Skeletal muscle satellite cell (primary cell): ENCODE measurements at regions not wholly inside any gene's neighbourhood (a gene's known extent, or its start where the extent isn't known, plus 50 kb on each side); places are given as distances from the start of the nearest gene placed in this dataset.

Experiments
- H3K27me3 ChIP-seq: 2 replicates; pipeline ENCODE4 v1.7.0; 2013; ENCODE audit warnings: low read length; ENCODE audit not compliant: control insufficient read depth, insufficient read depth
- H3K36me3 ChIP-seq: 2 replicates; pipeline ENCODE4 v1.7.0; 2013; ENCODE audit warnings: mild to moderate bottlenecking, control low read depth, low read length; ENCODE audit not compliant: insufficient read depth
- H3K4me1 ChIP-seq: 2 replicates; pipeline ENCODE4 v1.7.0; 2013; ENCODE audit warnings: low read length; ENCODE audit not compliant: control insufficient read depth, insufficient read depth
- H3K4me2 ChIP-seq: 2 replicates; pipeline ENCODE4 v1.7.0; 2013; ENCODE audit warnings: mild to moderate bottlenecking, low read length
- H3K4me3 ChIP-seq: 2 replicates; pipeline ENCODE4 v1.7.0; 2013; ENCODE audit warnings: low read length
- H3K9ac ChIP-seq: 2 replicates; pipeline ENCODE4 v1.7.0; 2013; ENCODE audit warnings: mild to moderate bottlenecking, low read depth, low read length, moderate library complexity
- H3K9me3 ChIP-seq: replicated peaks from 2 replicates; pipeline ENCODE4 v1.7.0; 2013; ENCODE audit warnings: mild to moderate bottlenecking, control low read depth, low read length

- Histone ChIP-seq H3K4me2 (no peak overlapping the region), H3K27me3 (peaks cover 10% of the 10 kb centered on the region), H3K9me3 (no peaks in the 10 kb centered on the region), H3K9ac (no peak overlapping the region), H3K4me1 (no peaks in the 10 kb centered on the region), H3K36me3 (no peaks in the 10 kb centered on the region), H3K4me3 (no peak overlapping the region)
Measured at GRCh38 chr10:29830531-29831512, 196.1 kb upstream of the SVIL start.

- Histone ChIP-seq H3K4me3 (no peak overlapping the region), H3K4me1 (no peaks in the 10 kb centered on the region), H3K36me3 (no peaks in the 10 kb centered on the region), H3K27me3 (peaks cover 6% of the 10 kb centered on the region), H3K4me2 (no peak overlapping the region), H3K9ac (no peak overlapping the region), H3K9me3 (no peaks in the 10 kb centered on the region)
Measured at GRCh38 chr10:29829776-29830175, 195.0 kb upstream of the SVIL start.

GRCh38 chr10:29828956-29829355, 194.2 kb upstream of the SVIL start:
- no peaks in the 10 kb centered on the region for H3K9me3 ChIP-seq
- H3K36me3 ChIP-seq = no peaks in the 10 kb centered on the region
- no peak overlapping the region for H3K4me2 ChIP-seq
- H3K9ac ChIP-seq = no peak overlapping the region
- peaks cover 3% of the 10 kb centered on the region for H3K27me3 ChIP-seq
- H3K4me3 ChIP-seq = no peak overlapping the region
- H3K4me1 ChIP-seq = no peaks in the 10 kb centered on the region

GRCh38 chr10:29828440-29828894, 193.7 kb upstream of the SVIL start:
- H3K4me3 ChIP-seq = no peak overlapping the region
- H3K9me3 ChIP-seq = no peaks in the 10 kb centered on the region
- H3K4me2 ChIP-seq = no peak overlapping the region
- no peaks in the 10 kb centered on the region for H3K36me3 ChIP-seq
- H3K9ac ChIP-seq = no peak overlapping the region
- H3K4me1 ChIP-seq = no peaks in the 10 kb centered on the region
- no peaks in the 10 kb centered on the region for H3K27me3 ChIP-seq

- Histone ChIP-seq H3K4me3 (no peak overlapping the region), H3K9me3 (no peaks in the 10 kb centered on the region), H3K27me3 (no peaks in the 10 kb centered on the region), H3K9ac (no peak overlapping the region), H3K4me1 (no peaks in the 10 kb centered on the region), H3K36me3 (no peaks in the 10 kb centered on the region), H3K4me2 (no peak overlapping the region)
Measured at GRCh38 chr10:29827512-29827911, 192.7 kb upstream of the SVIL start.

- Histone ChIP-seq H3K36me3 (no peaks in the 10 kb centered on the region), H3K4me1 (no peaks in the 10 kb centered on the region), H3K27me3 (no peaks in the 10 kb centered on the region), H3K9me3 (no peaks in the 10 kb centered on the region), H3K4me2 (no peak overlapping the region), H3K4me3 (no peak overlapping the region), H3K9ac (no peak overlapping the region)
Measured at GRCh38 chr10:29826801-29827450, 192.2 kb upstream of the SVIL start.

GRCh38 chr10:29826221-29826620, 191.4 kb upstream of the SVIL start:
- Histone ChIP-seq H3K4me1 (peaks cover under 1% of the 10 kb centered on the region), H3K9ac (no peak overlapping the region), H3K27me3 (peaks cover 2% of the 10 kb centered on the region), H3K4me2 (no peak overlapping the region), H3K36me3 (no peaks in the 10 kb centered on the region), H3K4me3 (no peak overlapping the region), H3K9me3 (no peaks in the 10 kb centered on the region)

- Histone ChIP-seq H3K9me3 (no peaks in the 10 kb centered on the region), H3K4me2 (no peak overlapping the region), H3K4me1 (peaks cover 7% of the 10 kb centered on the region), H3K4me3 (no peak overlapping the region), H3K36me3 (no peaks in the 10 kb centered on the region), H3K9ac (no peak overlapping the region), H3K27me3 (peaks cover 19% of the 10 kb centered on the region)
Measured at GRCh38 chr10:29823553-29824080, 188.8 kb upstream of the SVIL start.

- H3K9ac ChIP-seq = no peak overlapping the region
- H3K27me3 ChIP-seq = peaks cover 23% of the 10 kb centered on the region
- H3K9me3 ChIP-seq = no peaks in the 10 kb centered on the region
- no peak overlapping the region for H3K4me2 ChIP-seq
- H3K4me1 ChIP-seq = peaks cover 7% of the 10 kb centered on the region
- no peaks in the 10 kb centered on the region for H3K36me3 ChIP-seq
- no peak overlapping the region for H3K4me3 ChIP-seq
Measured at GRCh38 chr10:29820890-29821461, 186.2 kb upstream of the SVIL start.

- H3K27me3 ChIP-seq = peaks cover 23% of the 10 kb centered on the region
- no peak overlapping the region for H3K9ac ChIP-seq
- H3K36me3 ChIP-seq = no peaks in the 10 kb centered on the region
- peaks cover 12% of the 10 kb centered on the region for H3K4me1 ChIP-seq
- no peaks in the 10 kb centered on the region for H3K9me3 ChIP-seq
- H3K4me3 ChIP-seq = no peak overlapping the region
- no peak overlapping the region for H3K4me2 ChIP-seq
Measured at GRCh38 chr10:29816801-29817558, 182.2 kb upstream of the SVIL start.

GRCh38 chr10:29815572-29815971, 180.8 kb upstream of the SVIL start:
- H3K4me1 ChIP-seq = peaks cover 14% of the 10 kb centered on the region
- H3K36me3 ChIP-seq = no peaks in the 10 kb centered on the region
- H3K9ac ChIP-seq = no peak overlapping the region
- no peak overlapping the region for H3K4me2 ChIP-seq
- H3K27me3 ChIP-seq = peaks cover 14% of the 10 kb centered on the region
- H3K4me3 ChIP-seq = no peak overlapping the region
- H3K9me3 ChIP-seq = no peaks in the 10 kb centered on the region
